ENCODE measurements at regions not wholly inside any gene's neighbourhood (a gene's known extent, or its start where the extent isn't known, plus 50 kb on each side); places are given as distances from the start of the nearest gene placed in this dataset.

DNA sequence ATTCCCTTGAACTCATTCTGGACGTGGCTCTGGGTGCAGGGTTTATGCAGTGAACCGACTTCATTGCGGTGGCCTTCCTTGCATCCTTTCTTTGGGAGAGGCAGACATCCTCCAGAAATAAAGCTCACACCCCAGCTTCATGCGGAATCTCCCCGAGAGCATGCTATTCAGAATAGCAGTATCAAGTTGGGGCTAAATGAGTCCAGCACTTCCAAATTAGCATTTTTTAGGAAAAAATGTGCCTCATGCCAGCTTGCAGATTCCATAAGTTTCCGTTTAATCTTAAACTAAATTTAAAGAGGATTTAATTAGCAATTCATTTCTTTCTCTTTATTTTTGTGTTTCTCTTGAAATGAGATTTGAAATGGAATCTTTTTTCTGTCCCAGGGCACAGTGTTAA is 107.4 kb upstream of the HDAC4 start:
- Histone ChIP-seq H3K9me3 (no peaks in the 10 kb centered on the region), H3K27ac (no peak overlapping the region), H3K4me1 (no peaks in the 10 kb centered on the region), H3K4me3 (no peak overlapping the region), H3K36me3 (no peaks in the 10 kb centered on the region), H3K27me3 (no peaks in the 10 kb centered on the region)
- DNase-seq = no peak
- intact Hi-C loops (cut with DNase I; ENCODE audit: low total_unique reads) = no loop called here
- no peak for TF ChIP-seq POLR2AphosphoS5 (IDR thresholded peaks at IDR 0.05)
- no peak for TF ChIP-seq POLR2A (IDR thresholded peaks at IDR 0.05)
- TF ChIP-seq EP300 (IDR thresholded peaks at IDR 0.05) = no peak
- TF ChIP-seq, protein P1, sequence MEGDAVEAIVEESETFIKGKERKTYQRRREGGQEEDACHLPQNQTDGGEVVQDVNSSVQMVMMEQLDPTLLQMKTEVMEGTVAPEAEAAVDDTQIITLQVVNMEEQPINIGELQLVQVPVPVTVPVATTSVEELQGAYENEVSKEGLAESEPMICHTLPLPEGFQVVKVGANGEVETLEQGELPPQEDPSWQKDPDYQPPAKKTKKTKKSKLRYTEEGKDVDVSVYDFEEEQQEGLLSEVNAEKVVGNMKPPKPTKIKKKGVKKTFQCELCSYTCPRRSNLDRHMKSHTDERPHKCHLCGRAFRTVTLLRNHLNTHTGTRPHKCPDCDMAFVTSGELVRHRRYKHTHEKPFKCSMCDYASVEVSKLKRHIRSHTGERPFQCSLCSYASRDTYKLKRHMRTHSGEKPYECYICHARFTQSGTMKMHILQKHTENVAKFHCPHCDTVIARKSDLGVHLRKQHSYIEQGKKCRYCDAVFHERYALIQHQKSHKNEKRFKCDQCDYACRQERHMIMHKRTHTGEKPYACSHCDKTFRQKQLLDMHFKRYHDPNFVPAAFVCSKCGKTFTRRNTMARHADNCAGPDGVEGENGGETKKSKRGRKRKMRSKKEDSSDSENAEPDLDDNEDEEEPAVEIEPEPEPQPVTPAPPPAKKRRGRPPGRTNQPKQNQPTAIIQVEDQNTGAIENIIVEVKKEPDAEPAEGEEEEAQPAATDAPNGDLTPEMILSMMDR (IDR thresholded peaks at IDR 0.05) = no peak
- 82 to 89% (median 86%) methylated on average over 4 to 6 of the region's 6 CpGs for WGBS, 5 donors

GRCh38 chr2:239507576-239508258 is 106.9 kb upstream of the HDAC4 start:
- H3K27me3 ChIP-seq = no peaks in the 10 kb centered on the region

DNA sequence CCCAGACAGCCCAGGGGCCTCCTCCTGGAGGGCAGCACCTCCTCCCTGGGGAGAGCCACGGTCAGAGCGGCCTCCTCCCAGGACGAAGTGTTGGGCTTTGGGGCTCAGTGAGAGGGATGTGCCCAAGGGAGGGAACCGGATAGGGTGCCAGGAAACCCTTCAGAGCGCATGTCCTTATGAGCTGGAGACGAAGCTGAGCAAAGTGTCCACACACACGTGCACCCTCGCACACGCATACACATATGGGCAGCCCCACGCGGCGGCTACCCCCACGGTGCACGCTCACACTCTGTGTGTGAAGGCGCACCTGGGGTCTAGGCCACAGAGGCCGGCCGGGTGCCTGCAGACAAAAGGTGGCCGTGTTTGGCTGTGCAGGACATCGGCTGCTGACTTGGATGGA is 106.1 kb upstream of the HDAC4 start:
- H3K36me3 ChIP-seq = no peaks in the 10 kb centered on the region
- no peaks in the 10 kb centered on the region for H3K9me3 ChIP-seq
- 80 to 90% (median 85%) methylated on average over 11 to 19 of the region's 19 CpGs for WGBS, 5 donors
- H3K4me3 ChIP-seq = no peak overlapping the region
- no peak for TF ChIP-seq EP300 (IDR thresholded peaks at IDR 0.05)
- TF ChIP-seq, protein P1 (IDR thresholded peaks at IDR 0.05) = no peak
- TF ChIP-seq POLR2A (IDR thresholded peaks at IDR 0.05) = no peak
- no peak for TF ChIP-seq POLR2AphosphoS5 (IDR thresholded peaks at IDR 0.05)
- no peaks in the 10 kb centered on the region for H3K27me3 ChIP-seq
- intact Hi-C loops (cut with DNase I; ENCODE audit: low total_unique reads) = no loop called here
- no peak overlapping the region for H3K27ac ChIP-seq
- no peaks in the 10 kb centered on the region for H3K4me1 ChIP-seq
- DNase-seq = no peak

More at GRCh38 chr2:239507576-239508258, 106.9 kb upstream of the HDAC4 start:
- TF ChIP-seq, protein P1 (IDR thresholded peaks at IDR 0.05) = no peak
- no peak for TF ChIP-seq POLR2AphosphoS5 (IDR thresholded peaks at IDR 0.05)
- no peak for TF ChIP-seq EP300 (IDR thresholded peaks at IDR 0.05)
- no peak for TF ChIP-seq POLR2A (IDR thresholded peaks at IDR 0.05)
- H3K9me3 ChIP-seq = no peaks in the 10 kb centered on the region
- WGBS, 5 donors = 70 to 81% (median 78%) methylated on average over 15 to 18 of the region's 18 CpGs
- no peak overlapping the region for H3K4me3 ChIP-seq
- H3K36me3 ChIP-seq = no peaks in the 10 kb centered on the region
- no peak overlapping the region for H3K27ac ChIP-seq
- intact Hi-C loops (cut with DNase I; ENCODE audit: low total_unique reads) = no loop called here
- no peak for DNase-seq
- H3K4me1 ChIP-seq = no peaks in the 10 kb centered on the region

- TF ChIP-seq POLR2AphosphoS5 (IDR thresholded peaks at IDR 0.05) = no peak
- TF ChIP-seq, protein P1 (IDR thresholded peaks at IDR 0.05) = no peak
- TF ChIP-seq EP300 (IDR thresholded peaks at IDR 0.05) = no peak
- no peak for TF ChIP-seq POLR2A (IDR thresholded peaks at IDR 0.05)
- Histone ChIP-seq H3K27me3 (no peaks in the 10 kb centered on the region), H3K9me3 (no peaks in the 10 kb centered on the region), H3K36me3 (no peaks in the 10 kb centered on the region), H3K4me1 (no peaks in the 10 kb centered on the region), H3K27ac (no peak overlapping the region), H3K4me3 (no peak overlapping the region)
- intact Hi-C loops (cut with DNase I; ENCODE audit: low total_unique reads) = no loop called here
- 82 to 85% (median 85%) methylated on average over 27 to 29 of the region's 29 CpGs for WGBS, 5 donors
- no peak for DNase-seq
Measured at GRCh38 chr2:239506101-239506857, 105.5 kb upstream of the HDAC4 start.

All from stomach (tissue), 8 donors.